ENCODE measurements at regions not wholly inside any gene's neighbourhood (a gene's known extent, or its start where the extent isn't known, plus 50 kb on each side); places are given as distances from the start of the nearest gene placed in this dataset.

- H3K4me3 Mint-ChIP-seq: peak overlapping the region; percentile 96
- peak; percentile 97 for DNase-seq (ENCODE audit: low spot score)
- H3K36me3 Mint-ChIP-seq: 0 out of 2 replicates have a peak, but pooled peaks cover under 1% of the 10 kb centered on the region
- ChIA-PET POLR2A (interaction anchor here (0.6 to 2.9 kb wide), 11 partner anchors 9 to 227 kb away, joined by 3 to 26 read pairs (median 4); partner anchors contain the start of genes AFTPH and SERTAD2), CTCF (interaction anchor here (0.6 to 3.5 kb wide), 24 partner anchors 9 to 420 kb away, joined by 3 to 39 read pairs (median 4); partner anchors contain the start of genes CEP68 and SERTAD2)
- TF ChIP-seq FOXK1 (CRISPR knock-in tag; IDR thresholded peaks at IDR 0.05) (peak; percentile 21; the same call in 1 of the 2 replicates), SMAD3 (CRISPR knock-in tag; IDR thresholded peaks at IDR 0.05; ENCODE audit: borderline replicate concordance) (0 out of 2 replicates have a peak, but pooled peaks have one; percentile 45), ZNF232 (CRISPR knock-in tag; IDR thresholded peaks at IDR 0.05) (0 out of 2 replicates have a peak, but pooled peaks have one; percentile 22), ETV6 (CRISPR knock-in tag; IDR thresholded peaks at IDR 0.05) (0 out of 2 replicates have a peak, but pooled peaks have one; percentile 12)
- TF ChIP-seq, protein P1, sequence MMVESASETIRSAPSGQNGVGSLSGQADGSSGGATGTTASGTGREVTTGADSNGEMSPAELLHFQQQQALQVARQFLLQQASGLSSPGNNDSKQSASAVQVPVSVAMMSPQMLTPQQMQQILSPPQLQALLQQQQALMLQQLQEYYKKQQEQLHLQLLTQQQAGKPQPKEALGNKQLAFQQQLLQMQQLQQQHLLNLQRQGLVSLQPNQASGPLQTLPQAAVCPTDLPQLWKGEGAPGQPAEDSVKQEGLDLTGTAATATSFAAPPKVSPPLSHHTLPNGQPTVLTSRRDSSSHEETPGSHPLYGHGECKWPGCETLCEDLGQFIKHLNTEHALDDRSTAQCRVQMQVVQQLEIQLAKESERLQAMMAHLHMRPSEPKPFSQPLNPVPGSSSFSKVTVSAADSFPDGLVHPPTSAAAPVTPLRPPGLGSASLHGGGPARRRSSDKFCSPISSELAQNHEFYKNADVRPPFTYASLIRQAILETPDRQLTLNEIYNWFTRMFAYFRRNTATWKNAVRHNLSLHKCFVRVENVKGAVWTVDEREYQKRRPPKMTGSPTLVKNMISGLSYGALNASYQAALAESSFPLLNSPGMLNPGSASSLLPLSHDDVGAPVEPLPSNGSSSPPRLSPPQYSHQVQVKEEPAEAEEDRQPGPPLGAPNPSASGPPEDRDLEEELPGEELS (CRISPR knock-in tag; IDR thresholded peaks at IDR 0.05): 0 out of 2 replicates have a peak, but pooled peaks have one; percentile 52
- TF ChIP-seq, protein P2, sequence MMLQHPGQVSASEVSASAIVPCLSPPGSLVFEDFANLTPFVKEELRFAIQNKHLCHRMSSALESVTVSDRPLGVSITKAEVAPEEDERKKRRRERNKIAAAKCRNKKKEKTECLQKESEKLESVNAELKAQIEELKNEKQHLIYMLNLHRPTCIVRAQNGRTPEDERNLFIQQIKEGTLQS (CRISPR knock-in tag; conservative IDR thresholded peaks at IDR 0.05): no peak
- H3K9me3 Mint-ChIP-seq: peaks cover 6% of the 10 kb centered on the region
- peak overlapping the region; percentile 97 for H3K27ac Mint-ChIP-seq
- ATAC-seq: peak; percentile 94
- H3K4me1 Mint-ChIP-seq: peaks cover 15% of the 10 kb centered on the region
- peaks cover 23% of the 10 kb centered on the region for H3K27me3 Mint-ChIP-seq (ENCODE audit: low read depth)
Measured at GRCh38 chr2:64750817-64751285, 97.1 kb upstream of the SERTAD2 start.

- peaks cover 15% of the 10 kb centered on the region for H3K4me1 Mint-ChIP-seq
- POLR2A ChIA-PET: interaction anchor here (0.6 to 2.9 kb wide), 10 partner anchors 9 to 228 kb away, joined by 3 to 26 read pairs (median 4); partner anchors contain the start of genes AFTPH and SERTAD2
- no peak for DNase-seq (ENCODE audit: low spot score)
- H3K27me3 Mint-ChIP-seq (ENCODE audit: low read depth): peaks cover 23% of the 10 kb centered on the region
- H3K36me3 Mint-ChIP-seq: 0 out of 2 replicates have a peak, but pooled peaks cover 4% of the 10 kb centered on the region
- peak overlapping the region; percentile 46 for H3K27ac Mint-ChIP-seq
- CTCF ChIA-PET: interaction anchor here (0.7 to 3.5 kb wide), 21 partner anchors 8 to 420 kb away, joined by 3 to 39 read pairs (median 5); partner anchors contain the start of genes CEP68 and SERTAD2
- ATAC-seq: peak; percentile 87
- peaks cover 12% of the 10 kb centered on the region for H3K9me3 Mint-ChIP-seq
- H3K4me3 Mint-ChIP-seq: peak overlapping the region; percentile 96
- TF ChIP-seq, protein P3, sequence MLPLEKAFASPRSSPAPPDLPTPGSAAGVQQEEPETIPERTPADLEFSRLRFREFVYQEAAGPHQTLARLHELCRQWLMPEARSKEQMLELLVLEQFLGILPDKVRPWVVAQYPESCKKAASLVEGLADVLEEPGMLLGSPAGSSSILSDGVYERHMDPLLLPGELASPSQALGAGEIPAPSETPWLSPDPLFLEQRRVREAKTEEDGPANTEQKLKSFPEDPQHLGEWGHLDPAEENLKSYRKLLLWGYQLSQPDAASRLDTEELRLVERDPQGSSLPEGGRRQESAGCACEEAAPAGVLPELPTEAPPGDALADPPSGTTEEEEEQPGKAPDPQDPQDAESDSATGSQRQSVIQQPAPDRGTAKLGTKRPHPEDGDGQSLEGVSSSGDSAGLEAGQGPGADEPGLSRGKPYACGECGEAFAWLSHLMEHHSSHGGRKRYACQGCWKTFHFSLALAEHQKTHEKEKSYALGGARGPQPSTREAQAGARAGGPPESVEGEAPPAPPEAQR (CRISPR knock-in tag; IDR thresholded peaks at IDR 0.05): no peak
- TF ChIP-seq, protein P4, sequence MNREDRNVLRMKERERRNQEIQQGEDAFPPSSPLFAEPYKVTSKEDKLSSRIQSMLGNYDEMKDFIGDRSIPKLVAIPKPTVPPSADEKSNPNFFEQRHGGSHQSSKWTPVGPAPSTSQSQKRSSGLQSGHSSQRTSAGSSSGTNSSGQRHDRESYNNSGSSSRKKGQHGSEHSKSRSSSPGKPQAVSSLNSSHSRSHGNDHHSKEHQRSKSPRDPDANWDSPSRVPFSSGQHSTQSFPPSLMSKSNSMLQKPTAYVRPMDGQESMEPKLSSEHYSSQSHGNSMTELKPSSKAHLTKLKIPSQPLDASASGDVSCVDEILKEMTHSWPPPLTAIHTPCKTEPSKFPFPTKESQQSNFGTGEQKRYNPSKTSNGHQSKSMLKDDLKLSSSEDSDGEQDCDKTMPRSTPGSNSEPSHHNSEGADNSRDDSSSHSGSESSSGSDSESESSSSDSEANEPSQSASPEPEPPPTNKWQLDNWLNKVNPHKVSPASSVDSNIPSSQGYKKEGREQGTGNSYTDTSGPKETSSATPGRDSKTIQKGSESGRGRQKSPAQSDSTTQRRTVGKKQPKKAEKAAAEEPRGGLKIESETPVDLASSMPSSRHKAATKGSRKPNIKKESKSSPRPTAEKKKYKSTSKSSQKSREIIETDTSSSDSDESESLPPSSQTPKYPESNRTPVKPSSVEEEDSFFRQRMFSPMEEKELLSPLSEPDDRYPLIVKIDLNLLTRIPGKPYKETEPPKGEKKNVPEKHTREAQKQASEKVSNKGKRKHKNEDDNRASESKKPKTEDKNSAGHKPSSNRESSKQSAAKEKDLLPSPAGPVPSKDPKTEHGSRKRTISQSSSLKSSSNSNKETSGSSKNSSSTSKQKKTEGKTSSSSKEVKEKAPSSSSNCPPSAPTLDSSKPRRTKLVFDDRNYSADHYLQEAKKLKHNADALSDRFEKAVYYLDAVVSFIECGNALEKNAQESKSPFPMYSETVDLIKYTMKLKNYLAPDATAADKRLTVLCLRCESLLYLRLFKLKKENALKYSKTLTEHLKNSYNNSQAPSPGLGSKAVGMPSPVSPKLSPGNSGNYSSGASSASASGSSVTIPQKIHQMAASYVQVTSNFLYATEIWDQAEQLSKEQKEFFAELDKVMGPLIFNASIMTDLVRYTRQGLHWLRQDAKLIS (CRISPR knock-in tag; IDR thresholded peaks at IDR 0.05; ENCODE audit: borderline replicate concordance): no peak
- TF ChIP-seq FOXP1 (CRISPR knock-in tag; IDR thresholded peaks at IDR 0.05; ENCODE audit: borderline replicate concordance) (no peak), ZBTB21 (CRISPR knock-in tag; IDR thresholded peaks at IDR 0.05; ENCODE audit: borderline replicate concordance) (no peak), E2F4 (CRISPR knock-in tag; IDR thresholded peaks at IDR 0.05; ENCODE audit: borderline replicate concordance, low read depth) (no peak), SP1 (CRISPR knock-in tag; conservative IDR thresholded peaks at IDR 0.05) (no peak), USF2 (CRISPR knock-in tag; IDR thresholded peaks at IDR 0.05) (no peak), GABPB1 (CRISPR knock-in tag; IDR thresholded peaks at IDR 0.05) (peak; percentile 42; the same call in 1 of the 2 replicates), NFATC4 (CRISPR knock-in tag; IDR thresholded peaks at IDR 0.05) (no peak), FOXK1 (CRISPR knock-in tag; IDR thresholded peaks at IDR 0.05) (peak; percentile 3; the same call in 1 of the 2 replicates)
- TF ChIP-seq, protein P5, sequence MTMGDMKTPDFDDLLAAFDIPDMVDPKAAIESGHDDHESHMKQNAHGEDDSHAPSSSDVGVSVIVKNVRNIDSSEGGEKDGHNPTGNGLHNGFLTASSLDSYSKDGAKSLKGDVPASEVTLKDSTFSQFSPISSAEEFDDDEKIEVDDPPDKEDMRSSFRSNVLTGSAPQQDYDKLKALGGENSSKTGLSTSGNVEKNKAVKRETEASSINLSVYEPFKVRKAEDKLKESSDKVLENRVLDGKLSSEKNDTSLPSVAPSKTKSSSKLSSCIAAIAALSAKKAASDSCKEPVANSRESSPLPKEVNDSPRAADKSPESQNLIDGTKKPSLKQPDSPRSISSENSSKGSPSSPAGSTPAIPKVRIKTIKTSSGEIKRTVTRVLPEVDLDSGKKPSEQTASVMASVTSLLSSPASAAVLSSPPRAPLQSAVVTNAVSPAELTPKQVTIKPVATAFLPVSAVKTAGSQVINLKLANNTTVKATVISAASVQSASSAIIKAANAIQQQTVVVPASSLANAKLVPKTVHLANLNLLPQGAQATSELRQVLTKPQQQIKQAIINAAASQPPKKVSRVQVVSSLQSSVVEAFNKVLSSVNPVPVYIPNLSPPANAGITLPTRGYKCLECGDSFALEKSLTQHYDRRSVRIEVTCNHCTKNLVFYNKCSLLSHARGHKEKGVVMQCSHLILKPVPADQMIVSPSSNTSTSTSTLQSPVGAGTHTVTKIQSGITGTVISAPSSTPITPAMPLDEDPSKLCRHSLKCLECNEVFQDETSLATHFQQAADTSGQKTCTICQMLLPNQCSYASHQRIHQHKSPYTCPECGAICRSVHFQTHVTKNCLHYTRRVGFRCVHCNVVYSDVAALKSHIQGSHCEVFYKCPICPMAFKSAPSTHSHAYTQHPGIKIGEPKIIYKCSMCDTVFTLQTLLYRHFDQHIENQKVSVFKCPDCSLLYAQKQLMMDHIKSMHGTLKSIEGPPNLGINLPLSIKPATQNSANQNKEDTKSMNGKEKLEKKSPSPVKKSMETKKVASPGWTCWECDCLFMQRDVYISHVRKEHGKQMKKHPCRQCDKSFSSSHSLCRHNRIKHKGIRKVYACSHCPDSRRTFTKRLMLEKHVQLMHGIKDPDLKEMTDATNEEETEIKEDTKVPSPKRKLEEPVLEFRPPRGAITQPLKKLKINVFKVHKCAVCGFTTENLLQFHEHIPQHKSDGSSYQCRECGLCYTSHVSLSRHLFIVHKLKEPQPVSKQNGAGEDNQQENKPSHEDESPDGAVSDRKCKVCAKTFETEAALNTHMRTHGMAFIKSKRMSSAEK (CRISPR knock-in tag; IDR thresholded peaks at IDR 0.05; ENCODE audit: borderline replicate concordance): 0 out of 2 replicates have a peak, but pooled peaks have one; percentile 51
Measured at GRCh38 chr2:64751286-64752260, 97.9 kb upstream of the SERTAD2 start.

All from WTC11 (cell line).